WTC11 (cell line): ENCODE measurements at regions not wholly inside any gene's neighbourhood (a gene's known extent, or its start where the extent isn't known, plus 50 kb on each side); places are given as distances from the start of the nearest gene placed in this dataset.
"Not testable (repeated sequence)": the region's sequence is repeated elsewhere in the genome, so short reads cannot be mapped to it uniquely, and the experiment has no call there.

ENCODE experiments used
- ATAC-seq: fragments of 200-7000 bp; cut with Tn5 transposase; 2 replicates; pipeline ENCODE4 v1.10.0; 2021; ENCODE audit warnings: mild to moderate bottlenecking, moderate library complexity
- CTCF ChIA-PET: fragments of 300-600 bp; sonication (Branson Sonifier 250); formaldehyde crosslinking; loops from one replicate; lab custom pipeline; 2021; ENCODE audit warnings: antibody characterized with exemption; lab: Charles Lee
- POLR2A ChIA-PET: fragments of 350-600 bp; sonication (Branson Sonifier 250); formaldehyde crosslinking; loops from one replicate; lab custom pipeline; 2021; ENCODE audit warnings: antibody characterized with exemption; lab: Charles Lee
- DNase-seq: peaks from one replicate; pipeline ENCODE4 v3.0.0; 2021; ENCODE audit warnings: low spot score
- H3K27ac Mint-ChIP-seq: 2 replicates; pipeline ENCODE4 v1.8.0; 2021; ENCODE audit warnings: mixed read lengths
- H3K27me3 Mint-ChIP-seq: 2 replicates; pipeline ENCODE4 v1.8.0; 2021; ENCODE audit warnings: low read depth, mild to moderate bottlenecking, moderate library complexity, mixed read lengths
- H3K36me3 Mint-ChIP-seq: 2 replicates; pipeline ENCODE4 v1.8.0; 2021; ENCODE audit warnings: mixed read lengths
- H3K4me1 Mint-ChIP-seq: 2 replicates; pipeline ENCODE4 v1.8.0; 2022; ENCODE audit warnings: mixed read lengths
- H3K4me3 Mint-ChIP-seq: 2 replicates; pipeline ENCODE4 v1.8.0; 2021; ENCODE audit warnings: mild to moderate bottlenecking, moderate library complexity, mixed read lengths
- H3K9me3 Mint-ChIP-seq: 2 replicates; pipeline ENCODE4 v1.8.0; 2021; ENCODE audit warnings: mixed read lengths
- CBFB ChIP-seq: sonication (generic); formaldehyde crosslinking; IDR thresholded peaks from 2 replicates; pipeline ENCODE4 v1.8.1; 2022; ENCODE audit warnings: mild to moderate bottlenecking, low read depth, missing genetic modification reagents
- EMX1 ChIP-seq: fragments of 250-450 bp; sonication (Bioruptor Pico); IDR thresholded peaks from 2 replicates; pipeline ENCODE4 v1.8.0; 2021; ENCODE audit warnings: mild to moderate bottlenecking
- ETV6 ChIP-seq: sonication (generic); formaldehyde crosslinking; IDR thresholded peaks from 2 replicates; pipeline ENCODE4 v1.8.1; 2022; ENCODE audit warnings: mild to moderate bottlenecking, missing genetic modification reagents
- HMGA2 ChIP-seq: fragments of 250-450 bp; sonication (Bioruptor Pico); IDR thresholded peaks from 2 replicates; pipeline ENCODE4 v1.4.0; 2021; ENCODE audit warnings: mild to moderate bottlenecking, moderate library complexity
- JAZF1 ChIP-seq: fragments of 250-450 bp; sonication (Bioruptor Pico); IDR thresholded peaks from 2 replicates; pipeline ENCODE4 v1.9.0; 2021; ENCODE audit warnings: moderate library complexity, mild to moderate bottlenecking, inconsistent platforms
- MYBL2 ChIP-seq: sonication (generic); formaldehyde crosslinking; IDR thresholded peaks from 2 replicates; pipeline ENCODE4 v1.8.1; 2023; ENCODE audit warnings: mild to moderate bottlenecking, moderate library complexity, missing genetic modification reagents
- SMAD4 ChIP-seq: sonication (generic); formaldehyde crosslinking; IDR thresholded peaks from 2 replicates; pipeline ENCODE4 v1.8.0; 2022; ENCODE audit warnings: mild to moderate bottlenecking, missing genetic modification reagents
- SOX15 ChIP-seq: fragments of 250-450 bp; sonication (Bioruptor Pico); IDR thresholded peaks from 2 replicates; pipeline ENCODE4 v1.9.0; 2021; ENCODE audit warnings: mild to moderate bottlenecking
- TCF7 ChIP-seq: sonication (generic); formaldehyde crosslinking; IDR thresholded peaks from 2 replicates; pipeline ENCODE4 v1.8.0; 2022; ENCODE audit warnings: mild to moderate bottlenecking, low read depth, missing genetic modification reagents, moderate library complexity
- ZNF232 ChIP-seq: sonication (generic); formaldehyde crosslinking; IDR thresholded peaks from 2 replicates; pipeline ENCODE4 v1.8.0; 2022; ENCODE audit warnings: mild to moderate bottlenecking, missing genetic modification reagents
- ZNF263 ChIP-seq: sonication (generic); formaldehyde crosslinking; IDR thresholded peaks from 2 replicates; pipeline ENCODE4 v1.8.1; 2022; ENCODE audit warnings: low read depth, mild to moderate bottlenecking, moderate library complexity, missing genetic modification reagents
- ZNF317 ChIP-seq: sonication (generic); formaldehyde crosslinking; IDR thresholded peaks from 2 replicates; pipeline ENCODE4 v1.8.1; 2023; ENCODE audit warnings: low read depth, mild to moderate bottlenecking, moderate library complexity, missing genetic modification reagents, borderline replicate concordance
- TF ChIP-seq, protein P1 (sequence below): sonication (generic); formaldehyde crosslinking; IDR thresholded peaks from 2 replicates; pipeline ENCODE4 v1.8.1; 2022; ENCODE audit warnings: low read depth, missing genetic modification reagents, borderline replicate concordance
- TF ChIP-seq, protein P2 (sequence below): fragments of 250-450 bp; sonication (Bioruptor Pico); conservative IDR thresholded peaks from 2 replicates; pipeline ENCODE4 v1.9.0; 2021; ENCODE audit warnings: mild to moderate bottlenecking
- TF ChIP-seq, protein P3 (sequence below): sonication (generic); formaldehyde crosslinking; IDR thresholded peaks from 2 replicates; pipeline ENCODE4 v1.8.1; 2022; ENCODE audit warnings: mild to moderate bottlenecking, missing genetic modification reagents, moderate library complexity, borderline replicate concordance
- TF ChIP-seq, protein P4 (sequence below): sonication (generic); formaldehyde crosslinking; IDR thresholded peaks from 2 replicates; pipeline ENCODE4 v1.8.1; 2023; ENCODE audit warnings: mild to moderate bottlenecking, missing genetic modification reagents, borderline replicate concordance
- TF ChIP-seq, protein P5 (sequence below): sonication (generic); formaldehyde crosslinking; IDR thresholded peaks from 2 replicates; pipeline ENCODE4 v1.8.0; 2022; ENCODE audit warnings: mild to moderate bottlenecking, missing genetic modification reagents
- TF ChIP-seq, protein P6 (sequence below): sonication (generic); formaldehyde crosslinking; IDR thresholded peaks from 2 replicates; pipeline ENCODE4 v1.8.0; 2023; ENCODE audit warnings: missing genetic modification reagents
- TF ChIP-seq, protein P7 (sequence below): fragments of 250-450 bp; sonication (Bioruptor Pico); IDR thresholded peaks from 2 replicates; pipeline ENCODE4 v1.9.0; 2021; ENCODE audit warnings: mild to moderate bottlenecking
- TF ChIP-seq, protein P8 (sequence below): fragments of 250-450 bp; sonication (Bioruptor Pico); IDR thresholded peaks from 2 replicates; pipeline ENCODE4 v1.9.0; 2021; ENCODE audit warnings: mild to moderate bottlenecking, borderline replicate concordance

DNA sequence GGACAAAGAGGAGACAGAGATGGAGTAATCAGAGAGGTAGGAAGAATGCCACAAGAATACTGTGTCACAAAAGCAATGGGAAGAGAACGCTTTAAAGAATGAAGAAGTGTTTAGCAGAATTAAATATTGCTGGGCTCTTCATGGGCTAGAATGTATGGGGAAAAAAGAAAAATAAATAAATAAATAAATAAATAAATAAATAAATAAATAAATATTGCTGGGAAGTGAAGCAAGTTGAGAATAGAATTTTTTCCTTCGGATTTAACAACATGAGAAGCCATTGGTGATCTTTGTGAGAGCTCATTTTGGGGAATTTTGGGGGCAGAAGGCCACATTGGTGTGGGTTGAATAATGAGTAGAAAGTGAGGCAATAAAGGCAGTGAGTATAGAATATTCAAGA lies 59.7 kb upstream of the FRMPD3 start (continued):
- TF ChIP-seq ZNF263 (no peak), JAZF1 (CRISPR knock-in tag) (no peak)

DNA sequence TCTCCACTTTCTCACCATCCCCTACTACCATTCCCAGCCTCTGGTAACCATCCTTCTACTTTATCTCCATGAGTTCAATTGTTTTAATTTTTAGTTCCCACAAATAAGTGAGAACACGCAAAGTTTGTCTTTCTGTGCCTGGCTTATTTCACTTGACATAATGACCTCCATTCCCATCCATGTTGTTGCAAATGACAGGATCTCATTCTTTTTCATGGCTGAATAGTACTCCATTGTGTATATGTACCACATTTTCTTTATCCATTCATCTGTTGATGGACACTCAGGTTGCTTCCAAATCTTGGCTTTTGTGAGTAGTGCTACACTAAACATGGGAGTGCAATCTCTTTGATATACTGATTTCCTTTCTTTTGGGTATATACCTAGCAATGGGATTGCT lies 55.8 kb upstream of the FRMPD3 start:
- CTCF ChIA-PET, H3K9me3 Mint-ChIP-seq, POLR2A ChIA-PET: not testable (repeated sequence)

DNA sequence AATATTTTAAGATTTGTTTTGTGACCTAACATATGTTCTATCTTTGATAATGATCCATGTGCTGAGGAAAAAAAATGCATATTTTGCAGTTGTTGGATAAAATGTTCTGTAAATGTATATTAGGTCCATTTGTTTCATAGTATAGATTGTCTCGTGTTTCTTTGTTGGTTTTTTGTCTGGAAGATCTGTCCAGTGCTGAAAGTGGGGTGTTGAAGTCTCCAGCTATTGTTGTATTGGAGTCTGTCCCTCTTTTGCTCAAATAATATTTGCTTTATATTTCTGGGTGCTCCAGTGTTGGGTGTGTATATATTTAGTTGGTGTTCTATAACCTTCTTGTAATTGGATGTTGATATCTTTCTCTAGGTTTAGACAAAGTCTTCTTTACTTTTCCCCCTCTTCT lies 53.2 kb upstream of the FRMPD3 start:
- Mint-ChIP-seq H3K9me3 (peaks cover 6% of the 10 kb centered on the region), H3K27me3 (no peaks in the 10 kb centered on the region; the same call in 1 of the 2 replicates), H3K4me1 (no peaks in the 10 kb centered on the region), H3K36me3 (no peaks in the 10 kb centered on the region), H3K4me3 (no peak overlapping the region), H3K27ac (no peak overlapping the region)
- CTCF ChIA-PET: no interaction called here
- ATAC-seq (no peak), DNase-seq (no peak)
- POLR2A ChIA-PET: no interaction called here
- TF ChIP-seq, protein P1, sequence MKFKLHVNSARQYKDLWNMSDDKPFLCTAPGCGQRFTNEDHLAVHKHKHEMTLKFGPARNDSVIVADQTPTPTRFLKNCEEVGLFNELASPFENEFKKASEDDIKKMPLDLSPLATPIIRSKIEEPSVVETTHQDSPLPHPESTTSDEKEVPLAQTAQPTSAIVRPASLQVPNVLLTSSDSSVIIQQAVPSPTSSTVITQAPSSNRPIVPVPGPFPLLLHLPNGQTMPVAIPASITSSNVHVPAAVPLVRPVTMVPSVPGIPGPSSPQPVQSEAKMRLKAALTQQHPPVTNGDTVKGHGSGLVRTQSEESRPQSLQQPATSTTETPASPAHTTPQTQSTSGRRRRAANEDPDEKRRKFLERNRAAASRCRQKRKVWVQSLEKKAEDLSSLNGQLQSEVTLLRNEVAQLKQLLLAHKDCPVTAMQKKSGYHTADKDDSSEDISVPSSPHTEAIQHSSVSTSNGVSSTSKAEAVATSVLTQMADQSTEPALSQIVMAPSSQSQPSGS: no peak
- TF ChIP-seq ZNF232 (CRISPR knock-in tag) (no peak), SMAD4 (CRISPR knock-in tag) (no peak), SOX15 (no peak), ETV6 (CRISPR knock-in tag) (no peak), HMGA2 (CRISPR knock-in tag) (no peak), TCF7 (CRISPR knock-in tag) (no peak), ZNF317 (no peak), MYBL2 (CRISPR knock-in tag) (no peak), CBFB (CRISPR knock-in tag) (no peak), EMX1 (CRISPR knock-in tag) (no peak)
- TF ChIP-seq, protein P2, sequence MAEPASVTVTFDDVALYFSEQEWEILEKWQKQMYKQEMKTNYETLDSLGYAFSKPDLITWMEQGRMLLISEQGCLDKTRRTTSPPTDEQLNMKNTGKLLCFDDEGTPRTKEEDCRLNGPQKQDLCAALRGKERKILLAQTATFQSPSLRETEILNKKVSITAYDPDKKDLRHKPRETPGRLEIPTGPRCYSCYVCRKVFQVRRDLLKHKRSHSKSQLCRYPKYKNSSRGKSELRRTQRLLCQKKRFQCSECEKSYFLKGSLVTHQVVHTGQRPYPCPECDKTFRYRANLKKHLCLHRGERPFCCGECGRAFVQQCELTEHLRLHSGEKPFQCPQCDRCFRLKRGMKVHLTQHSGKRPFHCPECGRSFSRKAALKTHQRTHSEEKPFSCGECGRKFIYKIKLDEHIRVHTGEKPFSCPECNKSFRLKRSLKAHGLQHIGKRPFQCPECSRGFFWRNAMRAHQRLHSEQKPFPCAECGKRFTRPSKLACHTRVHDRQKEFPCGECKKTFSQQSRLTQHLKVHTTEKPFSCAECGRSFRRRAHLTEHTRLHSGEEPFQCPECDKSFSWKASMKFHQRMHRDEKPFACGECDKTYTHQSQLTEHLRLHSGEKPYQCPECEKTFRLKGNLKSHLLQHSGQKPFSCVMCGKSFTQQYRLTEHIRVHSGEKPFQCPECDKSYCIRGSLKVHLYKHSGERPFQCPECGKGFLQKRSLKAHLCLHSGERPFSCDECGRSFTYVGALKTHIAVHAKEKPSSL (CRISPR knock-in tag): no peak
- TF ChIP-seq, protein P3, sequence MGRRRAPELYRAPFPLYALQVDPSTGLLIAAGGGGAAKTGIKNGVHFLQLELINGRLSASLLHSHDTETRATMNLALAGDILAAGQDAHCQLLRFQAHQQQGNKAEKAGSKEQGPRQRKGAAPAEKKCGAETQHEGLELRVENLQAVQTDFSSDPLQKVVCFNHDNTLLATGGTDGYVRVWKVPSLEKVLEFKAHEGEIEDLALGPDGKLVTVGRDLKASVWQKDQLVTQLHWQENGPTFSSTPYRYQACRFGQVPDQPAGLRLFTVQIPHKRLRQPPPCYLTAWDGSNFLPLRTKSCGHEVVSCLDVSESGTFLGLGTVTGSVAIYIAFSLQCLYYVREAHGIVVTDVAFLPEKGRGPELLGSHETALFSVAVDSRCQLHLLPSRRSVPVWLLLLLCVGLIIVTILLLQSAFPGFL (CRISPR knock-in tag): no peak
- TF ChIP-seq, protein P4, sequence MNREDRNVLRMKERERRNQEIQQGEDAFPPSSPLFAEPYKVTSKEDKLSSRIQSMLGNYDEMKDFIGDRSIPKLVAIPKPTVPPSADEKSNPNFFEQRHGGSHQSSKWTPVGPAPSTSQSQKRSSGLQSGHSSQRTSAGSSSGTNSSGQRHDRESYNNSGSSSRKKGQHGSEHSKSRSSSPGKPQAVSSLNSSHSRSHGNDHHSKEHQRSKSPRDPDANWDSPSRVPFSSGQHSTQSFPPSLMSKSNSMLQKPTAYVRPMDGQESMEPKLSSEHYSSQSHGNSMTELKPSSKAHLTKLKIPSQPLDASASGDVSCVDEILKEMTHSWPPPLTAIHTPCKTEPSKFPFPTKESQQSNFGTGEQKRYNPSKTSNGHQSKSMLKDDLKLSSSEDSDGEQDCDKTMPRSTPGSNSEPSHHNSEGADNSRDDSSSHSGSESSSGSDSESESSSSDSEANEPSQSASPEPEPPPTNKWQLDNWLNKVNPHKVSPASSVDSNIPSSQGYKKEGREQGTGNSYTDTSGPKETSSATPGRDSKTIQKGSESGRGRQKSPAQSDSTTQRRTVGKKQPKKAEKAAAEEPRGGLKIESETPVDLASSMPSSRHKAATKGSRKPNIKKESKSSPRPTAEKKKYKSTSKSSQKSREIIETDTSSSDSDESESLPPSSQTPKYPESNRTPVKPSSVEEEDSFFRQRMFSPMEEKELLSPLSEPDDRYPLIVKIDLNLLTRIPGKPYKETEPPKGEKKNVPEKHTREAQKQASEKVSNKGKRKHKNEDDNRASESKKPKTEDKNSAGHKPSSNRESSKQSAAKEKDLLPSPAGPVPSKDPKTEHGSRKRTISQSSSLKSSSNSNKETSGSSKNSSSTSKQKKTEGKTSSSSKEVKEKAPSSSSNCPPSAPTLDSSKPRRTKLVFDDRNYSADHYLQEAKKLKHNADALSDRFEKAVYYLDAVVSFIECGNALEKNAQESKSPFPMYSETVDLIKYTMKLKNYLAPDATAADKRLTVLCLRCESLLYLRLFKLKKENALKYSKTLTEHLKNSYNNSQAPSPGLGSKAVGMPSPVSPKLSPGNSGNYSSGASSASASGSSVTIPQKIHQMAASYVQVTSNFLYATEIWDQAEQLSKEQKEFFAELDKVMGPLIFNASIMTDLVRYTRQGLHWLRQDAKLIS: no peak
- TF ChIP-seq, protein P5, sequence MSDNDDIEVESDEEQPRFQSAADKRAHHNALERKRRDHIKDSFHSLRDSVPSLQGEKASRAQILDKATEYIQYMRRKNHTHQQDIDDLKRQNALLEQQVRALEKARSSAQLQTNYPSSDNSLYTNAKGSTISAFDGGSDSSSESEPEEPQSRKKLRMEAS (CRISPR knock-in tag): no peak
- TF ChIP-seq, protein P6, sequence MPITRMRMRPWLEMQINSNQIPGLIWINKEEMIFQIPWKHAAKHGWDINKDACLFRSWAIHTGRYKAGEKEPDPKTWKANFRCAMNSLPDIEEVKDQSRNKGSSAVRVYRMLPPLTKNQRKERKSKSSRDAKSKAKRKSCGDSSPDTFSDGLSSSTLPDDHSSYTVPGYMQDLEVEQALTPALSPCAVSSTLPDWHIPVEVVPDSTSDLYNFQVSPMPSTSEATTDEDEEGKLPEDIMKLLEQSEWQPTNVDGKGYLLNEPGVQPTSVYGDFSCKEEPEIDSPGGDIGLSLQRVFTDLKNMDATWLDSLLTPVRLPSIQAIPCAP: no peak
- TF ChIP-seq, protein P7, sequence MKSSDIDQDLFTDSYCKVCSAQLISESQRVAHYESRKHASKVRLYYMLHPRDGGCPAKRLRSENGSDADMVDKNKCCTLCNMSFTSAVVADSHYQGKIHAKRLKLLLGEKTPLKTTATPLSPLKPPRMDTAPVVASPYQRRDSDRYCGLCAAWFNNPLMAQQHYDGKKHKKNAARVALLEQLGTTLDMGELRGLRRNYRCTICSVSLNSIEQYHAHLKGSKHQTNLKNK (CRISPR knock-in tag): no peak
- TF ChIP-seq, protein P8, sequence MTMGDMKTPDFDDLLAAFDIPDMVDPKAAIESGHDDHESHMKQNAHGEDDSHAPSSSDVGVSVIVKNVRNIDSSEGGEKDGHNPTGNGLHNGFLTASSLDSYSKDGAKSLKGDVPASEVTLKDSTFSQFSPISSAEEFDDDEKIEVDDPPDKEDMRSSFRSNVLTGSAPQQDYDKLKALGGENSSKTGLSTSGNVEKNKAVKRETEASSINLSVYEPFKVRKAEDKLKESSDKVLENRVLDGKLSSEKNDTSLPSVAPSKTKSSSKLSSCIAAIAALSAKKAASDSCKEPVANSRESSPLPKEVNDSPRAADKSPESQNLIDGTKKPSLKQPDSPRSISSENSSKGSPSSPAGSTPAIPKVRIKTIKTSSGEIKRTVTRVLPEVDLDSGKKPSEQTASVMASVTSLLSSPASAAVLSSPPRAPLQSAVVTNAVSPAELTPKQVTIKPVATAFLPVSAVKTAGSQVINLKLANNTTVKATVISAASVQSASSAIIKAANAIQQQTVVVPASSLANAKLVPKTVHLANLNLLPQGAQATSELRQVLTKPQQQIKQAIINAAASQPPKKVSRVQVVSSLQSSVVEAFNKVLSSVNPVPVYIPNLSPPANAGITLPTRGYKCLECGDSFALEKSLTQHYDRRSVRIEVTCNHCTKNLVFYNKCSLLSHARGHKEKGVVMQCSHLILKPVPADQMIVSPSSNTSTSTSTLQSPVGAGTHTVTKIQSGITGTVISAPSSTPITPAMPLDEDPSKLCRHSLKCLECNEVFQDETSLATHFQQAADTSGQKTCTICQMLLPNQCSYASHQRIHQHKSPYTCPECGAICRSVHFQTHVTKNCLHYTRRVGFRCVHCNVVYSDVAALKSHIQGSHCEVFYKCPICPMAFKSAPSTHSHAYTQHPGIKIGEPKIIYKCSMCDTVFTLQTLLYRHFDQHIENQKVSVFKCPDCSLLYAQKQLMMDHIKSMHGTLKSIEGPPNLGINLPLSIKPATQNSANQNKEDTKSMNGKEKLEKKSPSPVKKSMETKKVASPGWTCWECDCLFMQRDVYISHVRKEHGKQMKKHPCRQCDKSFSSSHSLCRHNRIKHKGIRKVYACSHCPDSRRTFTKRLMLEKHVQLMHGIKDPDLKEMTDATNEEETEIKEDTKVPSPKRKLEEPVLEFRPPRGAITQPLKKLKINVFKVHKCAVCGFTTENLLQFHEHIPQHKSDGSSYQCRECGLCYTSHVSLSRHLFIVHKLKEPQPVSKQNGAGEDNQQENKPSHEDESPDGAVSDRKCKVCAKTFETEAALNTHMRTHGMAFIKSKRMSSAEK (CRISPR knock-in tag): no peak

More for the DNA sequence above, 55.8 kb upstream of the FRMPD3 start:
- not testable (repeated sequence) for H3K4me1 Mint-ChIP-seq, DNase-seq, H3K4me3 Mint-ChIP-seq, H3K27ac Mint-ChIP-seq, H3K27me3 Mint-ChIP-seq, ATAC-seq, H3K36me3 Mint-ChIP-seq
